GM23338 (cell line): ENCODE measurements at regions not wholly inside any gene's neighbourhood (a gene's known extent, or its start where the extent isn't known, plus 50 kb on each side); places are given as distances from the start of the nearest gene placed in this dataset.

ENCODE experiments used
- ATAC-seq: fragments of 200-7000 bp; cut with Tn5 transposase; 3 replicates; pipeline ENCODE4 v1.9.1; 2020
- DNase-seq: peaks from one replicate; pipeline ENCODE4 v3.0.0-alpha.2; 2015; ENCODE audit warnings: low spot score
- H2AFZ ChIP-seq: fragments of 200-600 bp; sonication (generic); 2 replicates; pipeline ENCODE4 v1.8.0; 2016; ENCODE audit warnings: antibody characterized with exemption, mild to moderate bottlenecking, moderate library complexity
- H3F3A ChIP-seq: fragments of 200-600 bp; sonication (generic); replicated peaks from 2 replicates; pipeline ENCODE4 v1.8.0; 2017; ENCODE audit warnings: antibody characterized with exemption, mixed run types, low read depth
- H3K27ac ChIP-seq: fragments of 200-600 bp; sonication (generic); 2 replicates; pipeline ENCODE4 v1.6.1; 2016; ENCODE audit warnings: low read depth
- H3K27me3 ChIP-seq: fragments of 200-600 bp; sonication (generic); 2 replicates; pipeline ENCODE4 v1.8.0; 2016; ENCODE audit warnings: mild to moderate bottlenecking, mixed run types, moderate library complexity; ENCODE audit not compliant: insufficient read depth
- H3K36me3 ChIP-seq: fragments of 200-600 bp; sonication (generic); 2 replicates; pipeline ENCODE4 v1.8.0; 2016; ENCODE audit warnings: mild to moderate bottlenecking; ENCODE audit not compliant: insufficient read depth
- H3K4me1 ChIP-seq: fragments of 200-600 bp; sonication (generic); 2 replicates; pipeline ENCODE4 v1.8.0; 2016; ENCODE audit warnings: mild to moderate bottlenecking, moderate library complexity; ENCODE audit not compliant: insufficient read depth
- H3K4me2 ChIP-seq: fragments of 200-600 bp; sonication (generic); 2 replicates; pipeline ENCODE4 v1.7.1; 2017; ENCODE audit warnings: mixed run types
- H3K4me3 ChIP-seq: fragments of 200-600 bp; sonication (generic); 2 replicates; pipeline ENCODE4 v1.6.1; 2016; ENCODE audit warnings: mixed run types
- H3K79me2 ChIP-seq: fragments of 200-600 bp; sonication (generic); replicated peaks from 2 replicates; pipeline ENCODE4 v1.8.0; 2017; ENCODE audit warnings: mild to moderate bottlenecking; ENCODE audit not compliant: insufficient read depth
- H3K9me2 ChIP-seq: fragments of 200-600 bp; sonication (generic); 2 replicates; pipeline ENCODE4 v1.8.0; 2017; ENCODE audit not compliant: insufficient read depth
- H4K20me1 ChIP-seq: fragments of 200-600 bp; sonication (generic); replicated peaks from 2 replicates; pipeline ENCODE4 v1.8.0; 2017; ENCODE audit warnings: mild to moderate bottlenecking; ENCODE audit not compliant: insufficient read depth
- H3K27ac Mint-ChIP-seq: 2 replicates; pipeline ENCODE4 v1.8.0; 2020; ENCODE audit warnings: inconsistent platforms, mild to moderate bottlenecking, moderate library complexity, mixed read lengths
- H3K27me3 Mint-ChIP-seq: 3 replicates; pipeline ENCODE4 v1.8.0; 2022; ENCODE audit warnings: low read depth, mild to moderate bottlenecking, moderate library complexity, mixed read lengths, inconsistent platforms; ENCODE audit not compliant: insufficient read depth, poor library complexity
- H3K36me3 Mint-ChIP-seq: 3 replicates; pipeline ENCODE4 v1.8.0; 2021; ENCODE audit warnings: low read depth, mild to moderate bottlenecking, inconsistent platforms, moderate library complexity, mixed read lengths
- H3K4me1 Mint-ChIP-seq: 3 replicates; pipeline ENCODE4 v1.8.0; 2020; ENCODE audit warnings: mild to moderate bottlenecking, inconsistent platforms, mixed read lengths
- H3K4me3 Mint-ChIP-seq: 3 replicates; pipeline ENCODE4 v1.8.0; 2021; ENCODE audit warnings: moderate library complexity, mild to moderate bottlenecking, inconsistent platforms, mixed read lengths
- H3K9me3 Mint-ChIP-seq: 3 replicates; pipeline ENCODE4 v1.8.0; 2020; ENCODE audit warnings: moderate library complexity, mild to moderate bottlenecking, inconsistent platforms, mixed read lengths
- CREB1 ChIP-seq: fragments of 250-450 bp; sonication (Bioruptor Pico); IDR thresholded peaks from 2 replicates; pipeline ENCODE4 v1.5.0; 2020; ENCODE audit warnings: low read depth, mild to moderate bottlenecking, moderate library complexity
- EZH2 ChIP-seq: fragments of 200-600 bp; sonication (generic); IDR thresholded peaks from one replicate; pipeline ENCODE4 v1.8.0; 2017; ENCODE audit warnings: antibody characterized with exemption, mild to moderate bottlenecking, low read depth; ENCODE audit not compliant: unreplicated experiment
- EZH2phosphoT487 ChIP-seq: fragments of 200-600 bp; sonication (generic); IDR thresholded peaks from one replicate; pipeline ENCODE4 v1.8.1; 2018; ENCODE audit warnings: antibody characterized with exemption; ENCODE audit not compliant: unreplicated experiment
- JUNB ChIP-seq: IDR thresholded peaks from one replicate; pipeline ENCODE4 v1.6.1; 2016; ENCODE audit warnings: antibody characterized with exemption; ENCODE audit not compliant: unreplicated experiment
- NANOG ChIP-seq: IDR thresholded peaks from 2 replicates; pipeline ENCODE4 v1.6.1; 2016; ENCODE audit warnings: antibody characterized with exemption, borderline replicate concordance
- POLR2AphosphoS5 ChIP-seq: IDR thresholded peaks from 2 replicates; pipeline ENCODE4 v1.6.1; 2016; ENCODE audit warnings: antibody characterized with exemption, low read depth
- STAT1 ChIP-seq: IDR thresholded peaks from one replicate; pipeline ENCODE4 v1.6.1; 2016; ENCODE audit warnings: antibody characterized with exemption; ENCODE audit not compliant: unreplicated experiment
- ZNF114 ChIP-seq: fragments of 250-450 bp; sonication (Bioruptor Pico); IDR thresholded peaks from 2 replicates; pipeline ENCODE4 v1.5.0; 2020; ENCODE audit warnings: mild to moderate bottlenecking, moderate library complexity
- ZNF331 ChIP-seq: fragments of 250-450 bp; sonication (Bioruptor Pico); IDR thresholded peaks from 2 replicates; pipeline ENCODE4 v1.5.0; 2020; ENCODE audit warnings: low read depth, mild to moderate bottlenecking, moderate library complexity
- ZNF462 ChIP-seq: fragments of 250-450 bp; sonication (Bioruptor Pico); IDR thresholded peaks from 2 replicates; pipeline ENCODE4 v1.5.0; 2020; ENCODE audit warnings: mild to moderate bottlenecking, moderate library complexity
- TF ChIP-seq, protein P1 (sequence below), 2 experiments: fragments of 200-600 bp in 1 of 2; sonication (generic) in 1 of 2; conservative IDR thresholded peaks; 2 replicates each; pipeline versions ENCODE4 v1.5.1 to v1.6.1; 2016 to 2017; ENCODE audit warnings: antibody characterized with exemption in 2 of 2, low read depth in 2 of 2, mild to moderate bottlenecking in 2 of 2, moderate library complexity in 1 of 2
- TF ChIP-seq, protein P2 (sequence below): IDR thresholded peaks from one replicate; pipeline ENCODE4 v1.6.1; 2018; ENCODE audit warnings: antibody characterized with exemption; ENCODE audit not compliant: unreplicated experiment

DNA sequence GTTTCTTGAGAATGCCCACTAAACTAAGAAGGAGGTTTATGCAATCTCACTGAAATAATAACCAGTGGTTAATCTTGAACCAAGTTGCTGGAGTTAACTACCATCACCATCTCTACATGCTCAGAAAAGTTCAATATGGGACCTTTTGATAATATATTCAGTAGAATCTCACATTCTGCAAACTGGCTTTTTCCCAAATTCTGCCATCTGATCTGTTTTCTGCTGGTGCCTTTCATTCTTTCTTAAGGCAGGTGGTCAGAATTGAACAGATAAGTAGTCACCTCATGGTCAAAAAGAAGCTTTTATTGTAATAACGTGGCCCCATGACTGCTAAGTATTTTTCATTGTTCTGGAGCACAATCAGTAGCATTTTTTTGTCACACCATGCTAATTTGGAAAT lies 229.0 kb upstream of the GK2 start (continued):
- TF ChIP-seq ZNF462 (no peak), POLR2AphosphoS5 (no peak), CREB1 (CRISPR knock-in tag) (no peak), ZNF331 (CRISPR knock-in tag) (no peak), NANOG (no peak)
- TF ChIP-seq, protein P1, sequence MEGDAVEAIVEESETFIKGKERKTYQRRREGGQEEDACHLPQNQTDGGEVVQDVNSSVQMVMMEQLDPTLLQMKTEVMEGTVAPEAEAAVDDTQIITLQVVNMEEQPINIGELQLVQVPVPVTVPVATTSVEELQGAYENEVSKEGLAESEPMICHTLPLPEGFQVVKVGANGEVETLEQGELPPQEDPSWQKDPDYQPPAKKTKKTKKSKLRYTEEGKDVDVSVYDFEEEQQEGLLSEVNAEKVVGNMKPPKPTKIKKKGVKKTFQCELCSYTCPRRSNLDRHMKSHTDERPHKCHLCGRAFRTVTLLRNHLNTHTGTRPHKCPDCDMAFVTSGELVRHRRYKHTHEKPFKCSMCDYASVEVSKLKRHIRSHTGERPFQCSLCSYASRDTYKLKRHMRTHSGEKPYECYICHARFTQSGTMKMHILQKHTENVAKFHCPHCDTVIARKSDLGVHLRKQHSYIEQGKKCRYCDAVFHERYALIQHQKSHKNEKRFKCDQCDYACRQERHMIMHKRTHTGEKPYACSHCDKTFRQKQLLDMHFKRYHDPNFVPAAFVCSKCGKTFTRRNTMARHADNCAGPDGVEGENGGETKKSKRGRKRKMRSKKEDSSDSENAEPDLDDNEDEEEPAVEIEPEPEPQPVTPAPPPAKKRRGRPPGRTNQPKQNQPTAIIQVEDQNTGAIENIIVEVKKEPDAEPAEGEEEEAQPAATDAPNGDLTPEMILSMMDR (conservative IDR thresholded peaks at IDR 0.05; ENCODE audit: low read depth in 2 of 2): no peak

DNA sequence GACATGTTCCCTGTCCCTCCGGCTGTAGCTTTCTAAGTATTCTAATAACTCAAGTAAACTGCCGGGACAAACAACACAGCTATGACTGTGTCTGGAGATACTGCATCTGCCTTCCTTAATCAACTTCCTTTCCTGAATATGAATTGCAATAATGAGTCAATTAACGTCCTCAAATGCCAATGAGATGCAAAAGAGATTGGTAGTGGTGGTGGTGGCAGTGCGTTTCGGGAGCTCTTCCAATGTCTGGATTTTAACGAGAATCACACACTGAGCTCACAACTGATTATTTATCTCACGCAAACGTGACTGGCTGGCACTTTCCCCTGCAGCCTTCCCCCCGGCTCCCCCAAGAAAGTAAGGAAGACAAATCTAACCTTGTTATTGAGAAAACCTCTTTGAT lies 226.1 kb upstream of the GK2 start:
- H3K4me1 Mint-ChIP-seq: peaks cover 36% of the 10 kb centered on the region
- no peaks in the 10 kb centered on the region for H3K36me3 Mint-ChIP-seq
- peak overlapping the region; percentile 20 for H3K27ac Mint-ChIP-seq
- TF ChIP-seq, protein P1 (conservative IDR thresholded peaks at IDR 0.05; ENCODE audit: low read depth in 2 of 2): no peak
- TF ChIP-seq STAT1 (no peak), POLR2AphosphoS5 (no peak), ZNF114 (CRISPR knock-in tag) (no peak), JUNB (no peak), EZH2phosphoT487 (no peak), ZNF331 (CRISPR knock-in tag) (no peak), NANOG (no peak), CREB1 (CRISPR knock-in tag) (no peak), EZH2 (no peak)
- TF ChIP-seq, protein P2, sequence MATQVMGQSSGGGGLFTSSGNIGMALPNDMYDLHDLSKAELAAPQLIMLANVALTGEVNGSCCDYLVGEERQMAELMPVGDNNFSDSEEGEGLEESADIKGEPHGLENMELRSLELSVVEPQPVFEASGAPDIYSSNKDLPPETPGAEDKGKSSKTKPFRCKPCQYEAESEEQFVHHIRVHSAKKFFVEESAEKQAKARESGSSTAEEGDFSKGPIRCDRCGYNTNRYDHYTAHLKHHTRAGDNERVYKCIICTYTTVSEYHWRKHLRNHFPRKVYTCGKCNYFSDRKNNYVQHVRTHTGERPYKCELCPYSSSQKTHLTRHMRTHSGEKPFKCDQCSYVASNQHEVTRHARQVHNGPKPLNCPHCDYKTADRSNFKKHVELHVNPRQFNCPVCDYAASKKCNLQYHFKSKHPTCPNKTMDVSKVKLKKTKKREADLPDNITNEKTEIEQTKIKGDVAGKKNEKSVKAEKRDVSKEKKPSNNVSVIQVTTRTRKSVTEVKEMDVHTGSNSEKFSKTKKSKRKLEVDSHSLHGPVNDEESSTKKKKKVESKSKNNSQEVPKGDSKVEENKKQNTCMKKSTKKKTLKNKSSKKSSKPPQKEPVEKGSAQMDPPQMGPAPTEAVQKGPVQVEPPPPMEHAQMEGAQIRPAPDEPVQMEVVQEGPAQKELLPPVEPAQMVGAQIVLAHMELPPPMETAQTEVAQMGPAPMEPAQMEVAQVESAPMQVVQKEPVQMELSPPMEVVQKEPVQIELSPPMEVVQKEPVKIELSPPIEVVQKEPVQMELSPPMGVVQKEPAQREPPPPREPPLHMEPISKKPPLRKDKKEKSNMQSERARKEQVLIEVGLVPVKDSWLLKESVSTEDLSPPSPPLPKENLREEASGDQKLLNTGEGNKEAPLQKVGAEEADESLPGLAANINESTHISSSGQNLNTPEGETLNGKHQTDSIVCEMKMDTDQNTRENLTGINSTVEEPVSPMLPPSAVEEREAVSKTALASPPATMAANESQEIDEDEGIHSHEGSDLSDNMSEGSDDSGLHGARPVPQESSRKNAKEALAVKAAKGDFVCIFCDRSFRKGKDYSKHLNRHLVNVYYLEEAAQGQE: no peak

More for the DNA sequence above, 226.1 kb upstream of the GK2 start:
- Histone ChIP-seq H3F3A (no peaks in the 10 kb centered on the region), H3K9me2 (no peaks in the 10 kb centered on the region), H3K79me2 (no peaks in the 10 kb centered on the region), H3K4me2 (no peak overlapping the region), H2AFZ (peak overlapping the region; percentile 78), H3K4me1 (peaks cover 14% of the 10 kb centered on the region), H3K4me3 (no peak overlapping the region), H4K20me1 (no peaks in the 10 kb centered on the region), H3K27ac (no peak overlapping the region), H3K27me3 (no peaks in the 10 kb centered on the region), H3K36me3 (no peaks in the 10 kb centered on the region)
- Mint-ChIP-seq H3K4me3 (no peak overlapping the region), H3K27me3 (no peaks in the 10 kb centered on the region), H3K9me3 (no peaks in the 10 kb centered on the region)
- DNase-seq (no peak), ATAC-seq (no peak)
